Mesenchymal stem cell (in vitro differentiated cells and primary cell): ENCODE measurements at regions not wholly inside any gene's neighbourhood (a gene's known extent, or its start where the extent isn't known, plus 50 kb on each side); places are given as distances from the start of the nearest gene placed in this dataset.
"Not testable (repeated sequence)": the region's sequence is repeated elsewhere in the genome, so short reads cannot be mapped to it uniquely, and the experiment has no call there.

Experiments
- DNase-seq: peaks from one replicate; pipeline ENCODE4 v3.0.0-alpha.2; 2013
- H2AFZ ChIP-seq: one replicate; pipeline ENCODE4 v1.6.1; 2013; ENCODE audit warnings: low read depth, mild to moderate bottlenecking, control low read depth, inconsistent platforms, low read length, moderate library complexity
- H2AK5ac ChIP-seq: 2 replicates; pipeline ENCODE4 v1.6.1; 2013; ENCODE audit warnings: low read length, moderate library complexity, mild to moderate bottlenecking, inconsistent platforms; ENCODE audit not compliant: severe bottlenecking
- H2BK120ac ChIP-seq: one replicate; pipeline ENCODE4 v1.6.1; 2013; ENCODE audit warnings: low read depth, mild to moderate bottlenecking, inconsistent platforms, low read length, moderate library complexity
- H2BK12ac ChIP-seq, 2 experiments: one replicate each; pipeline ENCODE4 v1.6.1; 2013; ENCODE audit warnings: inconsistent platforms in 2 of 2, low read length in 2 of 2, mild to moderate bottlenecking in 2 of 2, moderate library complexity in 2 of 2, control low read depth in 1 of 2
- H2BK15ac ChIP-seq: one replicate; pipeline ENCODE4 v1.6.1; 2013; ENCODE audit warnings: mild to moderate bottlenecking, low read depth, inconsistent platforms; ENCODE audit not compliant: poor library complexity, severe bottlenecking
- H2BK5ac ChIP-seq: 2 replicates; pipeline ENCODE4 v1.6.1; 2013; ENCODE audit warnings: low read depth, mild to moderate bottlenecking, low read length, control low read depth, inconsistent platforms; ENCODE audit not compliant: poor library complexity, severe bottlenecking
- H3K14ac ChIP-seq, 2 experiments: one replicate each; pipeline ENCODE4 v1.6.1; 2013; ENCODE audit warnings: inconsistent platforms in 2 of 2, low read length in 2 of 2, control low read depth in 1 of 2, mild to moderate bottlenecking in 1 of 2, moderate library complexity in 1 of 2
- H3K18ac ChIP-seq, 2 experiments: one replicate each; pipeline ENCODE4 v1.6.1; 2013; ENCODE audit warnings: inconsistent platforms in 2 of 2, low read length in 2 of 2, control low read depth in 1 of 2, low read depth in 1 of 2, mild to moderate bottlenecking in 1 of 2
- H3K23ac ChIP-seq, 2 experiments: one replicate each; pipeline ENCODE4 v1.6.1; 2013; ENCODE audit warnings: inconsistent platforms in 2 of 2, low read length in 2 of 2, mild to moderate bottlenecking in 2 of 2, moderate library complexity in 2 of 2, control low read depth in 1 of 2
- H3K27ac ChIP-seq: 2 replicates; pipeline ENCODE4 v1.5.1; 2013; ENCODE audit warnings: mild to moderate bottlenecking, moderate library complexity, low read length, control low read depth, inconsistent platforms; ENCODE audit not compliant: poor library complexity, severe bottlenecking
- H3K27me3 ChIP-seq, 2 experiments: 2 replicates each; pipeline versions ENCODE4 v1.6.1 to v1.7.0; 2013; ENCODE audit warnings: low read length in 2 of 2, mild to moderate bottlenecking in 2 of 2, moderate library complexity in 2 of 2, control low read depth in 1 of 2, inconsistent platforms in 1 of 2; ENCODE audit not compliant: control insufficient read depth in 1 of 2, insufficient read depth in 1 of 2
- H3K36me3 ChIP-seq, 2 experiments: 2 replicates each; pipeline versions ENCODE4 v1.6.1 to v1.7.0; 2013; ENCODE audit warnings: low read length in 2 of 2, control low read depth in 1 of 2, inconsistent platforms in 1 of 2, low read depth in 1 of 2, mild to moderate bottlenecking in 1 of 2; ENCODE audit not compliant: insufficient read depth in 2 of 2, control insufficient read depth in 1 of 2
- H3K4ac ChIP-seq, 2 experiments: one replicate each; pipeline ENCODE4 v1.6.1; 2013; ENCODE audit warnings: inconsistent platforms in 2 of 2, low read length in 2 of 2, mild to moderate bottlenecking in 2 of 2, moderate library complexity in 2 of 2, control low read depth in 1 of 2, low read depth in 1 of 2
- H3K4me1 ChIP-seq: 2 replicates; pipeline ENCODE4 v1.6.1; 2013; ENCODE audit warnings: low read depth, low read length, control low read depth; ENCODE audit not compliant: control insufficient read depth, insufficient read depth
- H3K4me2 ChIP-seq: 2 replicates; pipeline ENCODE4 v1.6.1; 2013; ENCODE audit warnings: low read length, mild to moderate bottlenecking, inconsistent platforms; ENCODE audit not compliant: poor library complexity, severe bottlenecking
- H3K4me3 ChIP-seq, 2 experiments: 2 replicates each; pipeline versions ENCODE4 v1.5.1 to v1.7.0; 2013; ENCODE audit warnings: low read length in 2 of 2, mild to moderate bottlenecking in 2 of 2, control low read depth in 1 of 2, low read depth in 1 of 2; ENCODE audit not compliant: insufficient read depth in 1 of 2
- H3K79me1 ChIP-seq: replicated peaks from 2 replicates; pipeline ENCODE4 v1.6.1; 2013; ENCODE audit warnings: mild to moderate bottlenecking, control low read depth, low read length, inconsistent platforms; ENCODE audit not compliant: poor library complexity, severe bottlenecking
- H3K9ac ChIP-seq: 2 replicates; pipeline ENCODE4 v1.7.0; 2013; ENCODE audit warnings: mild to moderate bottlenecking, low read length, moderate library complexity
- H3K9me3 ChIP-seq: 2 replicates; pipeline ENCODE4 v1.7.0; 2013; ENCODE audit warnings: mild to moderate bottlenecking, low read length; ENCODE audit not compliant: control insufficient read depth
- H4K8ac ChIP-seq: one replicate; pipeline ENCODE4 v1.6.1; 2013; ENCODE audit warnings: inconsistent platforms, mild to moderate bottlenecking, low read length, moderate library complexity
- H4K91ac ChIP-seq: one replicate; pipeline ENCODE4 v1.6.1; 2013; ENCODE audit warnings: mild to moderate bottlenecking, low read length, inconsistent platforms
- WGBS: methylation state at CpG from one replicate; pipeline ENCODE4 v1.1.7; 2013; ENCODE audit warnings: mixed read lengths; 5-methylcytosine and 5-hydroxymethylcytosine counted together

GRCh38 chr22:23394525-23395326 is 185.4 kb downstream of the IGLL1 start:
- no peak overlapping the region for H4K91ac ChIP-seq
- H3K79me1 ChIP-seq: no peaks in the 10 kb centered on the region
- H3K14ac ChIP-seq: no peak overlapping the region
- no peak overlapping the region for H3K18ac ChIP-seq
- no peak overlapping the region for H2AK5ac ChIP-seq
- H3K4me1 ChIP-seq: no peaks in the 10 kb centered on the region
- no peak overlapping the region for H2BK12ac ChIP-seq
- H3K4me3 ChIP-seq: no peak overlapping the region
- no peak overlapping the region for H3K4ac ChIP-seq
- H3K9ac ChIP-seq: no peak overlapping the region
- H3K27me3 ChIP-seq: peaks cover 0 to under 1% of the 10 kb centered on the region in 2 experiments
- no peaks in the 10 kb centered on the region for H3K36me3 ChIP-seq
- H4K8ac ChIP-seq: no peak overlapping the region
- no peak overlapping the region for H3K23ac ChIP-seq
- no peak for DNase-seq
- H2BK5ac ChIP-seq: no peak overlapping the region
- no peak overlapping the region for H2BK15ac ChIP-seq
- no peak overlapping the region for H2BK120ac ChIP-seq
- H3K9me3 ChIP-seq: no peaks in the 10 kb centered on the region
- WGBS: 91% methylated on average over 25 of the region's 28 CpGs
- H3K4me2 ChIP-seq: no peak overlapping the region
- H3K27ac ChIP-seq: no peak overlapping the region
- no peak overlapping the region for H2AFZ ChIP-seq

- Histone ChIP-seq H4K91ac (no peak overlapping the region), H2BK5ac (no peak overlapping the region), H3K36me3 (no peaks in the 10 kb centered on the region), H2BK15ac (no peak overlapping the region), H3K23ac (no peak overlapping the region), H2AFZ (no peak overlapping the region), H2AK5ac (no peak overlapping the region), H2BK12ac (no peak overlapping the region), H3K27ac (no peak overlapping the region), H3K4me3 (no peak overlapping the region), H3K9ac (no peak overlapping the region), H3K27me3 (peaks cover 5 to 6% of the 10 kb centered on the region in 2 experiments), H3K4me2 (no peak overlapping the region), H3K4me1 (peaks cover 2% of the 10 kb centered on the region), H3K9me3 (no peaks in the 10 kb centered on the region), H3K14ac (no peak overlapping the region), H4K8ac (no peak overlapping the region), H3K4ac (no peak overlapping the region), H2BK120ac (no peak overlapping the region), H3K79me1 (no peaks in the 10 kb centered on the region), H3K18ac (no peak overlapping the region)
- 85% methylated on average over 15 of the region's 17 CpGs for WGBS
- DNase-seq: no peak
Observed at GRCh38 chr22:23393721-23394320, 186.3 kb downstream of the IGLL1 start.

GRCh38 chr22:23393199-23393598 is 186.9 kb downstream of the IGLL1 start:
- not testable (repeated sequence) for H2AK5ac ChIP-seq, H3K27ac ChIP-seq, H3K23ac ChIP-seq, H3K79me1 ChIP-seq, H3K9me3 ChIP-seq, H3K4me3 ChIP-seq, H3K4me2 ChIP-seq, H3K36me3 ChIP-seq, H2BK120ac ChIP-seq, H2BK5ac ChIP-seq, H3K4me1 ChIP-seq, H2BK12ac ChIP-seq, H3K27me3 ChIP-seq, H4K8ac ChIP-seq, DNase-seq, H3K9ac ChIP-seq, H3K4ac ChIP-seq, H3K14ac ChIP-seq, H2BK15ac ChIP-seq, H4K91ac ChIP-seq, H3K18ac ChIP-seq, H2AFZ ChIP-seq
- 74% methylated on average over 9 of the region's 14 CpGs for WGBS

GRCh38 chr22:23392420-23393121 is 187.5 kb downstream of the IGLL1 start:
- no peak overlapping the region for H2AFZ ChIP-seq
- no peak overlapping the region for H3K23ac ChIP-seq

More at GRCh38 chr22:23392420-23393121, 187.5 kb downstream of the IGLL1 start:
- no peak overlapping the region for H3K4ac ChIP-seq
- no peak for DNase-seq
- H3K79me1 ChIP-seq: no peaks in the 10 kb centered on the region
- no peaks in the 10 kb centered on the region for H3K36me3 ChIP-seq
- no peak overlapping the region for H2BK120ac ChIP-seq
- peaks cover 2% of the 10 kb centered on the region for H3K4me1 ChIP-seq
- 66% methylated on average over 10 of the region's 11 CpGs for WGBS
- H3K27ac ChIP-seq: no peak overlapping the region
- no peaks in the 10 kb centered on the region for H3K9me3 ChIP-seq
- H3K27me3 ChIP-seq: peaks cover 5 to 6% of the 10 kb centered on the region in 2 experiments
- H2AK5ac ChIP-seq: no peak overlapping the region
- no peak overlapping the region for H3K9ac ChIP-seq
- no peak overlapping the region for H3K18ac ChIP-seq
- no peak overlapping the region for H2BK12ac ChIP-seq
- no peak overlapping the region for H3K4me3 ChIP-seq
- H2BK5ac ChIP-seq: no peak overlapping the region
- H3K14ac ChIP-seq: no peak overlapping the region
- H4K8ac ChIP-seq: no peak overlapping the region
- no peak overlapping the region for H3K4me2 ChIP-seq
- no peak overlapping the region for H4K91ac ChIP-seq
- H2BK15ac ChIP-seq: peak overlapping the region; percentile 40
